HepG2 (cell line): ENCODE measurements at regions not wholly inside any gene's neighbourhood (a gene's known extent, or its start where the extent isn't known, plus 50 kb on each side); places are given as distances from the start of the nearest gene placed in this dataset.

Source experiments
- KDM5A ChIP-seq: fragments of 200-600 bp; sonication (generic); IDR thresholded peaks from 2 replicates; pipeline ENCODE4 v1.7.0; 2018; ENCODE audit warnings: antibody characterized with exemption, mild to moderate bottlenecking, low read length, borderline replicate concordance
- NONO ChIP-seq, 2 experiments: fragments of 450-650 bp in 1 of 2; sonication (generic) in 1 of 2; formaldehyde crosslinking in 1 of 2; IDR thresholded peaks in 1 of 2; conservative IDR thresholded peaks in 1 of 2; 2 replicates each; pipeline versions ENCODE4 v1.6.1 to v1.8.0; 2017 to 2022; ENCODE audit warnings: mild to moderate bottlenecking in 1 of 2, missing genetic modification reagents in 1 of 2, moderate library complexity in 1 of 2
- TIGD3 ChIP-seq: sonication (generic); formaldehyde crosslinking; IDR thresholded peaks from 2 replicates; pipeline ENCODE4 v1.5.1; 2020; ENCODE audit warnings: mild to moderate bottlenecking, missing genetic modification reagents, borderline replicate concordance
- ZBTB8A ChIP-seq: sonication (generic); formaldehyde crosslinking; IDR thresholded peaks from 2 replicates; pipeline ENCODE4 v1.4.0; 2020; ENCODE audit warnings: mild to moderate bottlenecking, low read depth, missing genetic modification reagents, borderline replicate concordance
- TF ChIP-seq, protein P1 (sequence below): sonication (generic); formaldehyde crosslinking; IDR thresholded peaks from 2 replicates; pipeline ENCODE4 v1.4.0; 2020; ENCODE audit warnings: missing genetic modification reagents, mild to moderate bottlenecking, borderline replicate concordance
- TF ChIP-seq, protein P2 (sequence below): IDR thresholded peaks from 2 replicates; pipeline ENCODE4 v1.6.1; 2012; ENCODE audit warnings: inconsistent platforms
- TF ChIP-seq, protein P3 (sequence below): sonication (generic); formaldehyde crosslinking; IDR thresholded peaks from 2 replicates; pipeline ENCODE4 v1.4.0; 2020; ENCODE audit warnings: missing genetic modification reagents

GRCh38 chr9:1415146-1415545, 365.0 kb downstream of the DMRT2 start (continued):
- TF ChIP-seq, protein P1, sequence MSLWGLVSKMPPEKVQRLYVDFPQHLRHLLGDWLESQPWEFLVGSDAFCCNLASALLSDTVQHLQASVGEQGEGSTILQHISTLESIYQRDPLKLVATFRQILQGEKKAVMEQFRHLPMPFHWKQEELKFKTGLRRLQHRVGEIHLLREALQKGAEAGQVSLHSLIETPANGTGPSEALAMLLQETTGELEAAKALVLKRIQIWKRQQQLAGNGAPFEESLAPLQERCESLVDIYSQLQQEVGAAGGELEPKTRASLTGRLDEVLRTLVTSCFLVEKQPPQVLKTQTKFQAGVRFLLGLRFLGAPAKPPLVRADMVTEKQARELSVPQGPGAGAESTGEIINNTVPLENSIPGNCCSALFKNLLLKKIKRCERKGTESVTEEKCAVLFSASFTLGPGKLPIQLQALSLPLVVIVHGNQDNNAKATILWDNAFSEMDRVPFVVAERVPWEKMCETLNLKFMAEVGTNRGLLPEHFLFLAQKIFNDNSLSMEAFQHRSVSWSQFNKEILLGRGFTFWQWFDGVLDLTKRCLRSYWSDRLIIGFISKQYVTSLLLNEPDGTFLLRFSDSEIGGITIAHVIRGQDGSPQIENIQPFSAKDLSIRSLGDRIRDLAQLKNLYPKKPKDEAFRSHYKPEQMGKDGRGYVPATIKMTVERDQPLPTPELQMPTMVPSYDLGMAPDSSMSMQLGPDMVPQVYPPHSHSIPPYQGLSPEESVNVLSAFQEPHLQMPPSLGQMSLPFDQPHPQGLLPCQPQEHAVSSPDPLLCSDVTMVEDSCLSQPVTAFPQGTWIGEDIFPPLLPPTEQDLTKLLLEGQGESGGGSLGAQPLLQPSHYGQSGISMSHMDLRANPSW (CRISPR knock-in tag): no peak
- TF ChIP-seq, protein P2, sequence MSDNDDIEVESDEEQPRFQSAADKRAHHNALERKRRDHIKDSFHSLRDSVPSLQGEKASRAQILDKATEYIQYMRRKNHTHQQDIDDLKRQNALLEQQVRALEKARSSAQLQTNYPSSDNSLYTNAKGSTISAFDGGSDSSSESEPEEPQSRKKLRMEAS: no peak
- TF ChIP-seq NONO (IDR thresholded peaks at IDR 0.05): no peak
- no peak for TF ChIP-seq NONO (CRISPR knock-in tag; conservative IDR thresholded peaks at IDR 0.05)
- TF ChIP-seq, protein P3, sequence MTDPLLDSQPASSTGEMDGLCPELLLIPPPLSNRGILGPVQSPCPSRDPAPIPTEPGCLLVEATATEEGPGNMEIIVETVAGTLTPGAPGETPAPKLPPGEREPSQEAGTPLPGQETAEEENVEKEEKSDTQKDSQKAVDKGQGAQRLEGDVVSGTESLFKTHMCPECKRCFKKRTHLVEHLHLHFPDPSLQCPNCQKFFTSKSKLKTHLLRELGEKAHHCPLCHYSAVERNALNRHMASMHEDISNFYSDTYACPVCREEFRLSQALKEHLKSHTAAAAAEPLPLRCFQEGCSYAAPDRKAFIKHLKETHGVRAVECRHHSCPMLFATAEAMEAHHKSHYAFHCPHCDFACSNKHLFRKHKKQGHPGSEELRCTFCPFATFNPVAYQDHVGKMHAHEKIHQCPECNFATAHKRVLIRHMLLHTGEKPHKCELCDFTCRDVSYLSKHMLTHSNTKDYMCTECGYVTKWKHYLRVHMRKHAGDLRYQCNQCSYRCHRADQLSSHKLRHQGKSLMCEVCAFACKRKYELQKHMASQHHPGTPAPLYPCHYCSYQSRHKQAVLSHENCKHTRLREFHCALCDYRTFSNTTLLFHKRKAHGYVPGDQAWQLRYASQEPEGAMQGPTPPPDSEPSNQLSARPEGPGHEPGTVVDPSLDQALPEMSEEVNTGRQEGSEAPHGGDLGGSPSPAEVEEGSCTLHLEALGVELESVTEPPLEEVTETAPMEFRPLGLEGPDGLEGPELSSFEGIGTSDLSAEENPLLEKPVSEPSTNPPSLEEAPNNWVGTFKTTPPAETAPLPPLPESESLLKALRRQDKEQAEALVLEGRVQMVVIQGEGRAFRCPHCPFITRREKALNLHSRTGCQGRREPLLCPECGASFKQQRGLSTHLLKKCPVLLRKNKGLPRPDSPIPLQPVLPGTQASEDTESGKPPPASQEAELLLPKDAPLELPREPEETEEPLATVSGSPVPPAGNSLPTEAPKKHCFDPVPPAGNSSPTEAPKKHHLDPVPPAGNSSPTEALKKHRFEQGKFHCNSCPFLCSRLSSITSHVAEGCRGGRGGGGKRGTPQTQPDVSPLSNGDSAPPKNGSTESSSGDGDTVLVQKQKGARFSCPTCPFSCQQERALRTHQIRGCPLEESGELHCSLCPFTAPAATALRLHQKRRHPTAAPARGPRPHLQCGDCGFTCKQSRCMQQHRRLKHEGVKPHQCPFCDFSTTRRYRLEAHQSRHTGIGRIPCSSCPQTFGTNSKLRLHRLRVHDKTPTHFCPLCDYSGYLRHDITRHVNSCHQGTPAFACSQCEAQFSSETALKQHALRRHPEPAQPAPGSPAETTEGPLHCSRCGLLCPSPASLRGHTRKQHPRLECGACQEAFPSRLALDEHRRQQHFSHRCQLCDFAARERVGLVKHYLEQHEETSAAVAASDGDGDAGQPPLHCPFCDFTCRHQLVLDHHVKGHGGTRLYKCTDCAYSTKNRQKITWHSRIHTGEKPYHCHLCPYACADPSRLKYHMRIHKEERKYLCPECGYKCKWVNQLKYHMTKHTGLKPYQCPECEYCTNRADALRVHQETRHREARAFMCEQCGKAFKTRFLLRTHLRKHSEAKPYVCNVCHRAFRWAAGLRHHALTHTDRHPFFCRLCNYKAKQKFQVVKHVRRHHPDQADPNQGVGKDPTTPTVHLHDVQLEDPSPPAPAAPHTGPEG: no peak
- no peak for TF ChIP-seq ZBTB8A (CRISPR knock-in tag)
- no peak for TF ChIP-seq TIGD3 (CRISPR knock-in tag)
- no peak for TF ChIP-seq KDM5A
